DMS 273 (cell line): ENCODE measurements at regions not wholly inside any gene's neighbourhood (a gene's known extent, or its start where the extent isn't known, plus 50 kb on each side); places are given as distances from the start of the nearest gene placed in this dataset.

Experiments used
- DNase-seq: peaks from one replicate; lab custom pipeline; 2025; ENCODE audit not compliant: unreplicated experiment; lab: John Stamatoyannopoulos, UW

GRCh38 chrX:38886112-38886511, 84.9 kb downstream of the MID1IP1 start:
- DNase-seq = no peak

DNA sequence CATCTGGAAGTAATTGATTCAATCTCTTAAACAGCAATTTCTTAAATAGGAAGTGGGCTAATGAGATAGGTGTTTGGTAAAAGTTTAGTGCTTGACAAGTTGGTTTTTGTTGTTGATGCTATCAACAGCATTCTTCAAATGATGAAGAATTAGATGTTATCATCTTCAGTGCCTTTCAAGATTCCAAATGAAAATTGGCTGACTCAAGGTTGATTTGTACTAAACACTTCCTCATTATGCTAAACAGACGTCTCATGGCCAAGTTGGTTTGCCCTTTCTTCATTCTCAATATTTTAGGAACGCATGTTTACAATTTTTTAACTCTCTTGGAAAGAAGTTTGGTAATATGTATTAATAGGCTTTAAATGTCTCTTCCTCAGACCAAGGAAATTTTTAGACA, 86.0 kb downstream of the MID1IP1 start:
- DNase-seq = no peak

GRCh38 chrX:38890326-38890725, 89.1 kb downstream of the MID1IP1 start:
- no peak for DNase-seq

GRCh38 chrX:38890963-38891362, 89.7 kb downstream of the MID1IP1 start:
- no peak for DNase-seq

GRCh38 chrX:38891641-38892413, 90.6 kb downstream of the MID1IP1 start:
- DNase-seq = no peak

- DNase-seq = no peak
Measured at GRCh38 chrX:38893441-38893840, 92.2 kb downstream of the MID1IP1 start.

DNA sequence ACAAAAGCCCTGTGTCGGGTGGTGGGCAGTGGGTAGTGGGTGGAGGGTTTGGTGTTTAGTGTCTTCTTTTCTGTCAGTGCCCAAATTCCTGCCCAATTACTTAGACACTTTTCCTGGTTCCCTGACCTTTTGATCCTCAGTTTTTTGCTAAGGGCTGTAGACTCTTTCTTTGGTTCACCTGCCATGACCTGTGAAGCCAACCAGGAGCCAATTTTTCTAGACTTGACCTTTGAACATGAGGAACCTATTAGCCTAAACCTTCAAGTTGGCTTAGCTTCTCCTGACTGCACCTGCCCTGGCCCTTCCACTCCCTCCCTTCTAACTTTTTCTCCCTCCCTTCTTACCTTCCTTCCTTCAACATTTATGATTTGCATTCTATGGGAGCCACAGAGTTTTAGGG, 94.5 kb downstream of the MID1IP1 start:
- no peak for DNase-seq

DNA sequence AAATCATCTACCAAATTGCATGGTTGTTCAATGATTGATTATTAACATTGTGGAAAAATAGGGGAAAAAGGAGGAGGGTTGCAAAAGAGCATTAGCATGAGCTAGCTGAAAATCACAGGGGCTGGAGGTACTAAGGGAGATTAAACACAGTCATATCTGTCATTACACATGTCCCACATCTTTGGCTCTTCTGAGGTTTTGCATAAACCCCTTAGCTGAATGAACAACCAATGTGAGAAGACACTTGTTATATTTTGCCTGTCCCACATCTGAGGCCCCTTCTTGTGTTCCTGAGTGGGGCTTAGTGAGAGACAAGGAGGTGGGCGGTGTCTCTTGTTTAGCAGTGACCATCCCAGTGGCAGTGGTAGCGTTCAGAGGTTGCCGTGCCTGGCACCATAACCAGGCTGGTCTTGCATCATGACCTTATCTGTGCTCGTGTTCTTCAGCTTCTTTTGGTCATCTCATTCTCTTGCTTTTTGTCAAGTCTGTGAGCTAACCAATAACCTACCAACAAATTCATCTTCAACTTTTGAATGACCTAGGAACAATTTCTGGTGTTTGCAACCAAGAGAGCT, 95.6 kb downstream of the MID1IP1 start:
- DNase-seq = no peak

- no peak for DNase-seq
Measured at GRCh38 chrX:38898261-38898660, 97.0 kb downstream of the MID1IP1 start.

- DNase-seq = no peak
Measured at GRCh38 chrX:38899650-38900049, 98.4 kb downstream of the MID1IP1 start.

DNA sequence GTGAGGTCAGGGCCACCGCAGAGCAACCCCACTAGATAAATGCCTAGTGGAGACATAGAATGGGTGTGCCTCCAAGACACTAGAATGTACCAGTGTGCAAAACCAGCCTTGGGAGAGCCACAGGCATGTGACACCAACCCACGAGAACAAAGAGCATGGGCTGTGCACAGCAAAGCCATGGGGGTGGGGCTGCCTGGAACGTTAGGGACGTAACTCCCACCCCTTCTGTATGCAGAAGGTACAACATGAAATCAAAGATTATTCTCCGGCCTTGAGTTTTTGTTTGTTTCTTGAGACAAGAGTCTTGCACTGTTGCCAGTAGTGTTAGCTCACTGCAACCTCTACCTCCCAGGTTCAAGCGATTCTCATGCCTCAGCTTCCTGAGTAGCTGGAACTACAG, 99.5 kb downstream of the MID1IP1 start:
- no peak for DNase-seq

GRCh38 chrX:38902972-38903492, 101.8 kb downstream of the MID1IP1 start:
- DNase-seq = no peak

DNA sequence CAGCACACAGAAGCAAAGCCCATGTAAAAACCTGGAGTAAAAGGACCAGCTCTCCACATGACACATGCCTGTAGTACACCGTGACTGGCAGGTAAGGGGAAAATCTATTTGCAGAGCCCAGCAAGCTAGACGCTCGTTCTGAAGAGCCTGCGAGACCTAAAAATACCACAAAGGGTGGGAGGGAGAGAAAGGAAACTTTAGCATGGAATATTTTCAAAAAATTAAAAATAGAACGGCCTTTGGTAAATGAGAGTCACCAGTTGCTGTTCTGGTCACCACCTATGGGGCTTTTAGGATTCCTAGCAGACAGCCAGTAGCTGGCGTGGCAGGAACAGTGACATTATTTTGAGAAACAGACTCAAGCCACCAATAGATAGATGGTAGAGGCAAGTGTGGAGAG, 115.5 kb downstream of the MID1IP1 start:
- DNase-seq = no peak

- no peak for DNase-seq
Measured at GRCh38 chrX:38917954-38918353, 116.7 kb downstream of the MID1IP1 start.

GRCh38 chrX:38919202-38919601, 117.9 kb downstream of the MID1IP1 start:
- no peak for DNase-seq

GRCh38 chrX:38919853-38920528, 118.7 kb downstream of the MID1IP1 start:
- no peak for DNase-seq

- DNase-seq = no peak
Measured at GRCh38 chrX:38923451-38923969, 122.3 kb downstream of the MID1IP1 start.

GRCh38 chrX:38927592-38927991, 126.3 kb downstream of the MID1IP1 start:
- DNase-seq = no peak

DNA sequence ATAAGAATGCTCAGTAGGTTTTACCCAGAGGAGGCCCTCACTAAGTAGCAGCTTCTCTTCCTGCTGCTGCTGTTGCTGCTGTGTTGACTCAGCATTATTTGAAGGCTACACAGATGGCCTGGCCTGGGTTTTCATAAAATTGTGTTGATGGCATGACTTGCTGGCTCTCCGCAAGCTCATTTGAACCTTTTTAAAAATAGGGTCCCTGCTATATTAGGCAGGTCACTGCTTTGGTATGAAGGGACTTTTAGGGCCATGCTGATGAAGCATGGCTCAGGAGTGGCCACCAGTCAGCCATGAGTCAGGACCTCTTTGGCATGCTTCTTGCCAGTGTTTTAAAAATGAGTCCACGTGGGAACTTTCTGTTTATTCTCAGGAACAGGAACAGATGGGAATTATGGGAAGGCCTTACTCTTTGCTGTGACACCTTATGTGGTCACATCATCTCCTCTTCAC, 128.7 kb downstream of the MID1IP1 start:
- peak; percentile 51 for DNase-seq

- no peak for DNase-seq
Measured at GRCh38 chrX:38930474-38930873, 129.2 kb downstream of the MID1IP1 start.

DNA sequence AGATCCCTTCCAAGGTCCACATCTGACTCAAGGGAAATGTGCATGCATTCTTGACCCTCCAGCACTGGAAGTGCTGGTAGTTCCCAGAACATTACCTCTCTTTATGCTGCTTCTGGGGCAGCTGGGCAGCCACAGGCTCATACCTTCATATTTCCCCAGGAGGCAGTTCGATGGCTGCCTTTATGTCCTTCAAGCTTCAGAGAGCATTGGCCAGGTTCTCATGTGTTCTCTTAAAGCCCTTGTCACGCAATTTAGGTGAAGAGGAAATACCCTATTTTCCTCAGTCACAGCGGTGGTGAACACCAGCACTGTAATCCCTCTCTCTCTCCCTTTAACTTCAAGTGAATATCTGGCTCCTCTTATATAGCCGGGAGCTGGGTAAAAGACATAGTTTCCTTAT, 134.3 kb downstream of the MID1IP1 start:
- DNase-seq = no peak

- DNase-seq = no peak
Measured at GRCh38 chrX:38937400-38937799, 136.1 kb downstream of the MID1IP1 start.
